ENCODE measurements at regions not wholly inside any gene's neighbourhood (a gene's known extent, or its start where the extent isn't known, plus 50 kb on each side); places are given as distances from the start of the nearest gene placed in this dataset.
"Not testable (repeated sequence)": the region's sequence is repeated elsewhere in the genome, so short reads cannot be mapped to it uniquely, and the experiment has no call there.

DNA sequence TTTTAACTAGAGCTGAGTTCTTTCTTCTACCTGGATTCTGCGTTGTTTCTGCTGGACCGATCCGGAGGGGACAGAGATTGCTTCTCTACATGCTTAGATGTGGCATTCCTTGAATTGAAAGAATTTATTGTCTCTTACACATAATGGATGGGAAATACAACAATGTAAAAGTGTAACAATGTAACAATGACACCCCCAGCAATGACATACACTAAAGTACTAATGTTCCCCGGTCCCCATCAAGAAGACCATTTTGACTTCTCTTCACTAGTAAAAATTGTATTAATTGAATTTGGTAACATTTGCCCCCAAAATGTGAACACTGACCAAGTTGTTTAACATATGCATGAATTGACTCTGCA, 760.2 kb downstream of the TAF11L14 start:
- Histone ChIP-seq H3K36me3 (no peaks in the 10 kb centered on the region), H3K4me1 (ENCODE audit: control insufficient read depth in 1 of 2, insufficient read depth in 1 of 2, low read depth in 1 of 2, low read length in 1 of 2) (no peaks in the 10 kb centered on the region), H3K4me3 (ENCODE audit: low read depth in 1 of 2, low read length in 1 of 2) (no peak overlapping the region), H3K27me3 (no peaks in the 10 kb centered on the region), H3K9me3 (no peaks in the 10 kb centered on the region), H3K27ac (no peak overlapping the region)
- TF ChIP-seq CTCF (IDR thresholded peaks at IDR 0.05): no peak

DNA sequence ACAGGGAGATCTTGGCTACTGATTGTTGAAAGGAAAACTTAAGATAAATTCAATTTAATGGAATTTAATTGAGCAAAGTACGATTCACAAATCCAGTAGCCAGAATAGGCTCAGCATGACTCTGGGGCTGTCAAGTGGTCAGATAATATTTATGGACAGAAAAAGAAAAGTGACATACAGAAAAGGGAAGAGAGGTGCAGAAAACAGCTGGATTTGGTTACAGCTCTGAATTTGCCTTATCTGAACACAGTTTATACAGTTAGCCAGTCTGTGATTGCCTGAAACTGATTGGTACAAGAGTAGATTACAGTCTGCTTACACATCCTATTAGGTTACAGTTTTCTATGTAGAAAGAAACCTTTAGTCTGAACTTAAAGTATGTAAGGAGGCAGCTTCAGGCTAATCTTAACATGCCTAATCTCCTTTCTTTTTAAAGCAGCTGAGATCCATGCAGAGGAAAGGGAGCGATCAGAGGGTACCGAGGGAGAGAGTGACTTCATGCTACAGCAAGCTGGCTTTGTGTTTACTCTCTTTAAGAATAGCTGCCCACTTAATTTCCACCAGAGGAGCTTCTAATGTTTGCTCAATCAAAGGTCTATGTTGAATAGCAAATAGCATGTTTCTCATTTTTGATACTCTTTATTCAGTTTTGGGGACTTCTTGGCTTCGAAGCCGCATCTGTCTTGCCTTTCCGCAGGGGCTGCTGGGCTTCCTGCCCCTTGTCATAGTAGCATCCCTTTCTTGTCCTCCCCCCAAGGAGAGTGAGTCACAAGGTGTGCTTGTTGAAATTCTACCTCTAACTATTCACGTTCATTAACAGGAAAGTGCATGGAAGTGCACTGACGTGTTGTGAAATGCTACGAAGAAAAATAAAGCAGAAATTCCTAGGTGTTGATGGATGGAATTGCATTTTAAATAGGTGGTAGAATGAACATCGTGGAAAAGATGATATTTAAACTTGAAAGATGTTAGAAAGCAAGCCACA, 761.2 kb downstream of the TAF11L14 start:
- H3K27me3 ChIP-seq: no peaks in the 10 kb centered on the region
- H3K36me3 ChIP-seq: no peaks in the 10 kb centered on the region
- no peak overlapping the region for H3K4me3 ChIP-seq (ENCODE audit: low read depth in 1 of 2, low read length in 1 of 2)
- H3K4me1 ChIP-seq (ENCODE audit: control insufficient read depth in 1 of 2, insufficient read depth in 1 of 2, low read depth in 1 of 2, low read length in 1 of 2): no peaks in the 10 kb centered on the region
- no peak for TF ChIP-seq CTCF (IDR thresholded peaks at IDR 0.05)
- no peak overlapping the region for H3K27ac ChIP-seq
- H3K9me3 ChIP-seq: no peaks in the 10 kb centered on the region

- H3K4me3 ChIP-seq (ENCODE audit: low read depth in 1 of 2, low read length in 1 of 2): no peak overlapping the region
- H3K36me3 ChIP-seq: no peaks in the 10 kb centered on the region
- H3K4me1 ChIP-seq (ENCODE audit: control insufficient read depth in 1 of 2, insufficient read depth in 1 of 2, low read depth in 1 of 2, low read length in 1 of 2): no peaks in the 10 kb centered on the region
- no peak for TF ChIP-seq CTCF (IDR thresholded peaks at IDR 0.05)
- H3K27me3 ChIP-seq: no peaks in the 10 kb centered on the region
- no peaks in the 10 kb centered on the region for H3K9me3 ChIP-seq
- H3K27ac ChIP-seq: no peak overlapping the region
Measured at GRCh38 chr5:18397371-18397770, 763.1 kb downstream of the TAF11L14 start.

DNA sequence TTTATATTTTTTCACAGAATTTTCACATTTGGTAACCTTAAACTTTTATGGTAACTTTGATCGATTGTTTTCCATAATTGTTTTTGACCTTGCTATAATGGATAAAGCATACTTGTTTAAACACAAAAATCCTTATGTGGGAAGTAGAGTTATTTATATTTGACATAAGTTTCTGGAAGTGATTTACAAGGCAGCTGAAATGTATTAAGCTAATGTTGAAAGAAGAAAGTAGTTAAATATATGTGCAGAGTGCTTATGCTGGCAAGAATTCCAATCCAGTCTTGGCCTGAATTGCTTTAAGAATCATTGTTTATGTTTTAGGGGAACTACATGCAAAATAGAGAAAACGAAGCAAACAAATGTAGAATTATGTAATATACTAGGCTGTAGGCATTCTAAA, 763.6 kb downstream of the TAF11L14 start:
- Histone ChIP-seq H3K27me3 (no peaks in the 10 kb centered on the region), H3K4me3 (ENCODE audit: low read depth in 1 of 2, low read length in 1 of 2) (no peak overlapping the region), H3K4me1 (ENCODE audit: control insufficient read depth in 1 of 2, insufficient read depth in 1 of 2, low read depth in 1 of 2, low read length in 1 of 2) (no peaks in the 10 kb centered on the region), H3K36me3 (no peaks in the 10 kb centered on the region), H3K9me3 (no peaks in the 10 kb centered on the region), H3K27ac (no peak overlapping the region)
- TF ChIP-seq CTCF (IDR thresholded peaks at IDR 0.05): no peak

DNA sequence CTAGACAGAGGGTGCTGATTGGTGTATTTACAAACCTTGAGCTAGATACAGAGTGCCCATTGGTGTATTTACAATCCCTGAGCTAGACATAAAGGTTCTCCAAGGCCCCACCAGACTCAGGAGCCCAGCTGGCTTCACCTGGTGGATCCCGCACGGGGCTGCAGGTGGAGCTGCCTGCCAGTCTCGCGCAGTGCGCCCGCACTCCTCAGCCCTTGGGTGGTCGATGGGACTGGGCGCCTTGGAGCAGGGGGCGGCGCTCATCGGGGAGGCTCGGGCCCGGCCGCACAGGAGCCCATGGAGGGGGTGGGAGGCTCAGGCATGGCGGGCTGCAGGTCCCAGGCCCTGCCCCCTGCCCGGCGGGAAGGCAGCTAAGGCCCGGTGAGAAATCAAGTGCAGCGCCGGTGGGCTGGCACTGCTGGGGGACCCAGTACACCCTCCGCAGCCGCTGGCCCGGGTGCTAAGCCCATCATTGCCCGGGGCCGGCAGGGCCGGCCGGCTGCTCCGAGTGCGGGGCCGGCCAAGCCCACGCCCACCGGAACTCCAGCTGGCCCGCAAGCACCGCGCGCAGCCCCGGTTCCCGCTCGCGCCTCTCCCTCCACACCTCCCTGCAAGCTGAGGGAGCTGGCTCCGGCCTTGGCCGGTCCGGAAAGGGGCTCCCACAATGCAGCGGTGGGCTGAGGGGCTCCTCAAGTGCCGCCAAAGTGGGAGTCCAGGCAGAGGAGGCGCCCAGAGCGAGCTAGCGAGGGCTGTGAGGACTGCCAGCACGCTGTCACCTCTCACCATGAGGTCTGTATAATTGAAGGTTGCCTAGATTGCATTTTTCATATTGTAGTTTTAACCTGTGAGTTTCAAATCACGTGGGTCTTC, 765.4 kb downstream of the TAF11L14 start:
- H3K36me3 ChIP-seq; H3K9me3 ChIP-seq; H3K4me3 ChIP-seq (ENCODE audit: low read depth in 1 of 2, low read length in 1 of 2); H3K4me1 ChIP-seq (ENCODE audit: control insufficient read depth in 1 of 2, insufficient read depth in 1 of 2, low read depth in 1 of 2, low read length in 1 of 2); H3K27me3 ChIP-seq; H3K27ac ChIP-seq: not testable (repeated sequence)

GRCh38 chr5:18403141-18403540, 768.9 kb downstream of the TAF11L14 start:
- Histone ChIP-seq H3K36me3 (no peaks in the 10 kb centered on the region), H3K4me1 (ENCODE audit: control insufficient read depth in 1 of 2, insufficient read depth in 1 of 2, low read depth in 1 of 2, low read length in 1 of 2) (no peaks in the 10 kb centered on the region), H3K9me3 (no peaks in the 10 kb centered on the region), H3K27ac (no peak overlapping the region), H3K27me3 (no peaks in the 10 kb centered on the region), H3K4me3 (ENCODE audit: low read depth in 1 of 2, low read length in 1 of 2) (no peak overlapping the region)
- TF ChIP-seq CTCF (IDR thresholded peaks at IDR 0.05): no peak
